Activated naive CD4-positive, alpha-beta T cell treated with Interleukin-2 at 50 U/mL for 16 hours (primary cell): ENCODE measurements at regions not wholly inside any gene's neighbourhood (a gene's known extent, or its start where the extent isn't known, plus 50 kb on each side); places are given as distances from the start of the nearest gene placed in this dataset.

Source experiments
- DNase-seq: peaks from one replicate; pipeline ENCODE4 v3.0.0-alpha.2; 2020

- DNase-seq: no peak
These were observed 892.6 kb upstream of the FRG1 start for GRCh38 chr4:189048119-189048518.

GRCh38 chr4:189049682-189050081 lies 891.0 kb upstream of the FRG1 start:
- DNase-seq: no peak

- DNase-seq: no peak
These were observed 890.0 kb upstream of the FRG1 start for GRCh38 chr4:189050643-189051042.

GRCh38 chr4:189053621-189054020 lies 887.1 kb upstream of the FRG1 start:
- DNase-seq: no peak

- DNase-seq: no peak
These were observed 880.6 kb upstream of the FRG1 start for GRCh38 chr4:189060104-189060503.

- no peak for DNase-seq
These were observed 878.4 kb upstream of the FRG1 start for GRCh38 chr4:189062047-189062820.

- DNase-seq: no peak
These were observed 870.9 kb upstream of the FRG1 start for GRCh38 chr4:189069772-189070171.

- DNase-seq: no peak
These were observed 869.4 kb upstream of the FRG1 start for GRCh38 chr4:189071241-189071640.

- DNase-seq: no peak
These were observed 866.9 kb upstream of the FRG1 start for GRCh38 chr4:189073739-189074138.

- no peak for DNase-seq
These were observed 858.8 kb upstream of the FRG1 start for GRCh38 chr4:189081826-189082225.

- DNase-seq: no peak
These were observed 856.9 kb upstream of the FRG1 start for GRCh38 chr4:189083769-189084168.

GRCh38 chr4:189084671-189085070 lies 856.0 kb upstream of the FRG1 start:
- no peak for DNase-seq

GRCh38 chr4:189087971-189088370 lies 852.7 kb upstream of the FRG1 start:
- no peak for DNase-seq

GRCh38 chr4:189088780-189089179 lies 851.9 kb upstream of the FRG1 start:
- no peak for DNase-seq

- no peak for DNase-seq
These were observed 850.4 kb upstream of the FRG1 start for GRCh38 chr4:189090174-189090814.

- DNase-seq: no peak
These were observed 848.1 kb upstream of the FRG1 start for GRCh38 chr4:189092581-189092980.

GRCh38 chr4:189096108-189096507 lies 844.6 kb upstream of the FRG1 start:
- DNase-seq: no peak

- no peak for DNase-seq
These were observed 844.0 kb upstream of the FRG1 start for GRCh38 chr4:189096717-189097116.

GRCh38 chr4:189098932-189099696 lies 841.6 kb upstream of the FRG1 start:
- DNase-seq: no peak

GRCh38 chr4:189113389-189113888 lies 827.2 kb upstream of the FRG1 start:
- DNase-seq: no peak

GRCh38 chr4:189117426-189117825 lies 823.2 kb upstream of the FRG1 start:
- no peak for DNase-seq

- DNase-seq: no peak
These were observed 819.3 kb upstream of the FRG1 start for GRCh38 chr4:189121336-189121735.

GRCh38 chr4:189124149-189124758 lies 816.4 kb upstream of the FRG1 start:
- DNase-seq: no peak
